ENCODE measurements at regions not wholly inside any gene's neighbourhood (a gene's known extent, or its start where the extent isn't known, plus 50 kb on each side); places are given as distances from the start of the nearest gene placed in this dataset.

- no peaks in the 10 kb centered on the region for H3K23me2 ChIP-seq (ENCODE audit: low read depth, low read length)
- no peaks in the 10 kb centered on the region for H3K79me2 ChIP-seq (ENCODE audit: control insufficient read depth in 1 of 2, insufficient read depth in 2 of 2, low read length in 2 of 2)
- H2AK5ac ChIP-seq (ENCODE audit: low read depth, low read length) = no peak overlapping the region
- no peaks in the 10 kb centered on the region for H3K4me1 ChIP-seq (replicated peaks in 1 of 4; ENCODE audit: control insufficient read depth in 3 of 4, insufficient read depth in 4 of 4, low read length in 3 of 4)
- H3K27me3 ChIP-seq (replicated peaks in 1 of 4; ENCODE audit: control insufficient read depth in 3 of 4, extremely low read depth in 1 of 4, insufficient read depth in 3 of 4, low read length in 3 of 4) = no peaks in the 10 kb centered on the region
- H2BK12ac ChIP-seq (ENCODE audit: low read depth, low read length) = no peak overlapping the region
- H3K9me3 ChIP-seq (ENCODE audit: insufficient read depth in 2 of 2, low read depth in 1 of 2, low read length in 1 of 2) = peaks cover 0 to 7% of the 10 kb centered on the region in 2 experiments; a peak in 1 of 4 replicates
- H4K5ac ChIP-seq (ENCODE audit: insufficient read length, low read depth, low read length) = no peak overlapping the region
- no peak overlapping the region for H3K9ac ChIP-seq (replicated peaks in 1 of 4; ENCODE audit: extremely low read depth in 1 of 4, low read depth in 3 of 4, low read length in 3 of 4)
- H2AFZ ChIP-seq (ENCODE audit: low read length) = no peak overlapping the region
- H2BK120ac ChIP-seq (replicated peaks; ENCODE audit: low read depth, low read length) = no peak overlapping the region
- H3K79me1 ChIP-seq (ENCODE audit: low read depth, low read length) = no peaks in the 10 kb centered on the region
- DNase-seq (ENCODE audit: low read depth in 1 of 2, low spot score in 2 of 2) (no peak), FAIRE-seq (no peak)
- POLR2A ChIA-PET (ENCODE audit: partially characterized antibody) = no interaction called here
- no peak overlapping the region for H3K4me3 ChIP-seq (ENCODE audit: extremely low read depth in 1 of 4, insufficient read depth in 2 of 4, low read depth in 3 of 4, low read length in 4 of 4)
- WGBS, 2 experiments (ENCODE audit: extremely low coverage in 1 of 2, insufficient coverage in 1 of 2, insufficient read length in 1 of 2, insufficient replicate concordance in 2 of 2, low coverage in 1 of 2, low lambda C conversion rate in 2 of 2, missing lambda C conversion rate in 1 of 2) = 91% methylated on average over 10 of the region's 10 CpGs; no CpG with 5 or more reads in 1 of the 2 experiments
- H3K23ac ChIP-seq (ENCODE audit: insufficient read length) = no peak overlapping the region
- no peaks in the 10 kb centered on the region for H4K20me1 ChIP-seq (replicated peaks in 1 of 2; ENCODE audit: control insufficient read depth in 1 of 2, insufficient read depth in 2 of 2, low read length in 2 of 2)
- H4K8ac ChIP-seq (ENCODE audit: extremely low read depth, insufficient read depth, low read length) = no peak overlapping the region; the same call in 1 of the 2 replicates
- no peaks in the 10 kb centered on the region for H3K36me3 ChIP-seq (ENCODE audit: control insufficient read depth in 2 of 4, insufficient read depth in 4 of 4, low read length in 3 of 4)
- H3K4me2 ChIP-seq (ENCODE audit: insufficient read depth in 1 of 2, low read depth in 2 of 2, low read length in 2 of 2) = no peak overlapping the region
- no peak overlapping the region for H3K14ac ChIP-seq (ENCODE audit: insufficient read length)
- H2BK15ac ChIP-seq (ENCODE audit: low read length) = no peak overlapping the region
- no peak overlapping the region for H3K18ac ChIP-seq (ENCODE audit: extremely low read depth, low read length)
- no peak overlapping the region for H3K56ac ChIP-seq (replicated peaks; ENCODE audit: insufficient read length, low read depth, low read length)
- H2BK20ac ChIP-seq (ENCODE audit: low read length) = no peak overlapping the region
- H3K27ac ChIP-seq (ENCODE audit: low read depth, low read length) = no peak overlapping the region
- no peak overlapping the region for H4K91ac ChIP-seq (replicated peaks; ENCODE audit: insufficient read length, low read length)
- no peak overlapping the region for H2BK5ac ChIP-seq (ENCODE audit: low read depth, low read length)
- CTCF ChIA-PET (ENCODE audit: partially characterized antibody) = no interaction called here
- H3K4ac ChIP-seq (replicated peaks; ENCODE audit: insufficient read length, low read depth, low read length) = no peak overlapping the region
- TF ChIP-seq SP1 (IDR thresholded peaks at IDR 0.05; ENCODE audit: low read depth, low read length) (no peak), RXRA (IDR thresholded peaks at IDR 0.05; ENCODE audit: insufficient read depth, low read depth, low read length) (no peak), NRF1 (IDR thresholded peaks at IDR 0.05; ENCODE audit: low read depth, low read length) (no peak), KDM4A (IDR thresholded peaks at IDR 0.05; ENCODE audit: low read depth, low read length, severe bottlenecking) (no peak), CBX8 (IDR thresholded peaks at IDR 0.05; ENCODE audit: borderline replicate concordance, low read depth, low read length) (no peak), CHD1 (IDR thresholded peaks at IDR 0.05; ENCODE audit: low read depth, low read length) (no peak), SIX5 (IDR thresholded peaks at IDR 0.05; ENCODE audit: low read depth, low read length) (no peak), POLR2AphosphoS5 (IDR thresholded peaks at IDR 0.05; ENCODE audit: low read depth, low read length) (no peak), MAFK (IDR thresholded peaks at IDR 0.05; ENCODE audit: low read depth, low read length) (no peak), BACH1 (IDR thresholded peaks at IDR 0.05; ENCODE audit: low read length) (no peak), KDM5A (IDR thresholded peaks at IDR 0.05; ENCODE audit: low read length) (no peak), CHD2 (IDR thresholded peaks at IDR 0.05; ENCODE audit: low read length) (no peak), TAF7 (optimal IDR thresholded peaks at IDR 0.05; ENCODE audit: borderline replicate concordance, low read depth, low read length) (no peak), GABPA (IDR thresholded peaks at IDR 0.05; ENCODE audit: borderline replicate concordance, insufficient read depth, low read length) (no peak), EGR1 (IDR thresholded peaks at IDR 0.05; ENCODE audit: borderline replicate concordance, low read depth, low read length) (no peak)
These were observed 99.0 kb upstream of the COPS8 start for GRCh38 chr2:236986524-236987330.

Measured in H1 (cell line).